GM21528 (cell line): ENCODE measurements at regions not wholly inside any gene's neighbourhood (a gene's known extent, or its start where the extent isn't known, plus 50 kb on each side); places are given as distances from the start of the nearest gene placed in this dataset.
"Not testable (repeated sequence)": the region's sequence is repeated elsewhere in the genome, so short reads cannot be mapped to it uniquely, and the experiment has no call there.

Experiments used
- ATAC-seq: cut with Tn5 transposase; IDR thresholded peaks from one replicate; pipeline ENCODE4 v1.9.1; 2021; ENCODE audit warnings: mild to moderate bottlenecking, moderate library complexity; ENCODE audit not compliant: unreplicated experiment, low FRiP score

DNA sequence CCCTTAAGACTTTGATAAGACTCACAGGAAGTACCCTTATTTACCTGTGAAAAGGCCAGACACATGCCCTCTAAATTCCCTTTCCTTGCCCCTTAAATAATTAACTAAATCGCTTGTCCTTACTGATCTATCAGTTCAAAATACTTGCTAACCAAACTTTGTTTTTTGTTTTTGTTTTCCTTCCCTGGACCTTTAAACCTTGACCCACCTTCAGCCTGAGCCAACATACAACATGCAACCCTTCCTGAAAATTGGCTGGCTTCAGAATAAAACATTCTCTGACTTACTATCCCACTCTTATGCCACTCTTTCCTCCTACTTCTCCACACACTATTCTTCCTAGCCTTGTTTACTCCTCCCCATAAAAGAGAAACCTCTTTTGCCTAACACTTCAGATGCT is 448.1 kb upstream of the TRAM1L1 start:
- no peak for ATAC-seq

DNA sequence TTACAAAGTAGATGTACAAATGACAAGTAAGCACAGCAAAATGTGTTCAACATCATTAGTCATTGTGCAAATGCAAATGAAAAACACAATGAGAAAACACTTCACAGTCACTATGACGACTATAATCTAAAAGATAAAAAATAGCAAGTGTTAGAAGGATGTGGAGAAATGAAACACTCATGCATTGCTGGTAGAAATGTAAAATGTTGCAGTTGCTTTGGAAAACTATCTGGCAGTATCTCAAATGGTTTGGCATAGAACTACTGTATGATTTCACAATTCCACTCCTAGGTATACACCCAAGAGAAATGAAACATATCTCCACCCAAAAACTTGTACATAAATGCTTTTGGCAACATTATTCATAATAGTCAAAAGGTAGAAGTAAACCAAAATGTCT is 459.7 kb upstream of the TRAM1L1 start:
- ATAC-seq: no peak

DNA sequence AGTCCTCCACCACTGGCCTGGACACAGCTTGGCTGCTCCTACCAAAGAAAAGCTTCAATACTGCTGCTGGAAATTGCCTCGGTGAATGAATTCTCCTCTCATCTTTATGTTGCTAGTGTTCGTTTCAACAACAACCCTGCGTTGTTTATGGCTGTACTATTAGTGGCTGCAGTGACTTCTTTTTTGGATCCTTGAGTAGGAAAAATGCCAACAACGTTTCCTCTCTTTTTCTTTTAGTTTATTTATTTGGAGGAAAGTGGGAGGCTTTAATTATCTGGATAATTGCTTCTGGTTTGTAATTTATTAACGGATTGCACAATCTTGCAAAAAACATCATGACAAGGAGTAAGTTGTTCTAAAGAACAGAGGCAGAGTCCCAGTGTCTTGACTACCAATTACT is 464.1 kb upstream of the TRAM1L1 start:
- no peak for ATAC-seq

DNA sequence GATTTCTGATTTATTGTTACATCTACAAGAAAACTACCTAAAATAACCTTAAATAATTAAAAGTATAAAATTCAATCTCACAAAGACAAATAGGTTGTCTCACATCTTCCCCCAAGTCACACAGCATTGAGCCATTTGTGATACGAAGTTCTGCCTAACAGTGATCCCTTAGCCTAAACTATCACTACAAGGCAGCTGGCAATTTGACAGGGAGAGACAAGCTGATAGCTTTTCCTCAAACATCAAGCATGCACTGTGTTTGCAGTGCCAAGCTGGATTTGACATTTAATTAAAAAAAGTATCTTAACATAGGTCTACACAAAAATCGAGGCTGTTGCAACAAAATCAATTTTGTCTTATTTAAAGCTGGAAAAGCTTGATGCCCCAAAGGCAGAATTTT is 464.7 kb upstream of the TRAM1L1 start:
- no peak for ATAC-seq

DNA sequence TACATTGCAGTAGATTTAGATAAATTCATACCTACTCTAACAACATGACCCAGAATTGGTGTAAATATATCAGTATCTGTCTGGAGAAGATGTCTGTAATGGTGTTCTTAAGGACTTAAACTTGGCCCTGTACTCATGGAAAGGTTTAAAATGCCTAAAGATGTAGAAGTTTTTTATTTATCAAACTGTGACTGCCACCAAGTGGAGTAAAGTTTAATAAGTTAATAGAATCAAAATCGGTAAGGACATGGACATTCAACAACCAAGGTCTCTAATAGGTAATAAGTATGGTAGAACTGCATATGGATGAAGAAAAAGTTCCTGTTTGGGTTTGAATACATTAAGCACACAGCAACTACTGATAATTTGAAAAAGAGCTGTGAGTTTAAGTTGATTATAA is 474.0 kb upstream of the NDST3 start:
- no peak for ATAC-seq

DNA sequence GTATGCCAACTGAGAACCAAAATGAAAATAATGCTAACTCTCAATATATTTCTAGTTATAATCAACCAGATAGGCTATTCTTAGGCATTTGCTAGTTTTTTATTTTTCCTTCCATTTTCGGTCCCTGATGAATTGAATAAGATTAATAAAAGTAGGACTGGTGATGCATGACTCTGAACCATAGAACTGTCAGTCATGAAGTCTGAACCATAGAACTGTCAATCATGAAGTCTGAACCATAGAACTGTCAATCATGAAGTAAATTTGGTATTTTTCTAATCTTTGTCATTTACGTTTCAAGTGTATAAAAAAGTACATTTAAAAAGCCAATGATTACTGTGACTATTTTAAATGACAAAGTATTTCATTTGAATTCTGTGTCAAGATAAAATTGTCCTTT is 460.2 kb upstream of the NDST3 start:
- ATAC-seq: no peak

DNA sequence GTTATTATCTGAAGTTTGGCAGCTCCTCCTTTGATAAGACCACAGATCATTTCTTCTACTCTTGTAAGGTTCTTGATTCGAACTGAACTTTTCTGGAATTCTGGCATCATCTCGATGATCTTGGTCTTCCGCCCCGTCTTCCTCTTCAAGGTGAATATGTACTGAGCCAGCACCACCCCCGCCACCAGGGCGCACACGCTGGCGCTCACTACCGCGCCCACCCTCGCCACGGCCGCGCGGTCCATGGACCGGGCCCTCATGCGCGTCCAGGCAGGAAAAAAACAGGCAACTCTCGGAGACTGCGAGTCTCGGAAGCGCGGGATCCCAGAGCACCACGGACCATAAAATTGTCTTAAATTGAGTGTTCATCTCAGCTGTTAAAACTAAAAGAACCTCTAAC is 458.4 kb upstream of the NDST3 start:
- no peak for ATAC-seq

DNA sequence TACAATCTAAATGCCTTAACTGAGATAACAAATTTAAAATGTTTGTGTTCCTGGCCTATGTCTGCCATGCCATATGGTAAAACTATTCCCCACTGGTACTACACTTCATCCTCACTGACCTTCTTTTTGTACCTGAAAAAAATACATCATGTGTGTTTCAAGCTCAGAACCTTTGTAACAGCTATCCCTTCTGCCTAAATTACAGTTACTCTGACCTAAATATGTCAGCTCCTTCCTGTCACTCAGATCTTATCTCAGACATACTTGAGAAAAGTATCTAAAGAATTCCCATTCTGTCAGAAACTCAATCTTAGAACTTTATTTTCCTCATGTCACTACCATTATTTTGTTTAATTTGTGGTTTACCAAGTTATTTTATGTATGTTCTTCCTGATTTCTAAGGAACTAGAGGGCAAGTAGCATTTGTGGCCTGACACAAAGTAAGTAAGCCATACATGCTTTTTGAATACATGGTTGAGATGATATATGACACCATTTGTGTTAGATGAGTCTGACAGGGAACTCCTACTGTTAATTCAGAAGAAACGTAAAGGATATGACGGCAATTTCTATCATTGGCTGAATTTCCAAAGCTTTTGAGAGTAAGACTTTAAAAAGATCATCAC is 456.5 kb upstream of the NDST3 start:
- ATAC-seq: no peak

DNA sequence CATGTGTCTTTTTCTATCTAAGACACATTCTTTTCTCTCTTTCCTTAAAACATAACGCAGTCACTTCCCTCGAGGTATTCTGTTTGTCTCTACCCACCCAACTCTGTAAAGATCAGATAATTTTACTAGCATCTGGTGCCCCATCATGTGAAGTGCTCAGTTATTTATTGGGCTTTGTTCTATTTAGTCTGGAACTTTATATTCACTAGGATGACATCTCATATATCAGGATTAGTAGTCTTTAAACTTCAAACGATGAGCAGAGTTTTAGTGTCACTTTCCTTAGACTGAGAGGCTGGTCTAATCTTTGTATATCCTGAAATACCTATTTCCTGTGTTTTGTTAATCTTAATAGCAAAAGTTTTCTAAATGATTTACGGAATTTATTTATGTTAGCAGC is 445.5 kb upstream of the NDST3 start:
- no peak for ATAC-seq

DNA sequence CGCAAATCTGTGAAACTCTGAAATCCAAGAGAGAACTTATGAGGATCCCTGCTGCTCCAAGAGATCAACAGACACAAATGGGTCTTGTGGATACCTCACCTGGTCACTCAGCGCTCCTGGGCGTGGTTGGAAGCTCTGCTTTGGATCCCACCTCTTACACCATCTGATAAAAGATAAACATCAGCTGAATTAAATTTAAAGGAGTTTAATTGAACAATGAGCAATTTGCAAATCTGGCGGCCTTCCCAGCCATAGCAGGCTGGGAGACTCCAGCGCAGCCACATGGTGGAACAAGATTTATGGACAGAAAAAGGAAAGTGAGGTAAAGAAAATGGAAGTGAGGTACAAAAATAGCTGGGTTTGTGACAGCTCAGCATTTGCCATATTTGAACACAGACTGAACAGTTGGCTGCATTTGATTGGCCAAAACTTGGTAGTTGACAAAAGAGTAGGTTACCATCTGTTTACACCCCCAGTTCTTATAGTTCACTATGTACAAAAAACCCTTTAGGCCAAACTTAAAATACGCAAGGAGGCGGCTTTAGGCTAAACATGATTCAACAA is 437.3 kb upstream of the NDST3 start:
- no peak for ATAC-seq

DNA sequence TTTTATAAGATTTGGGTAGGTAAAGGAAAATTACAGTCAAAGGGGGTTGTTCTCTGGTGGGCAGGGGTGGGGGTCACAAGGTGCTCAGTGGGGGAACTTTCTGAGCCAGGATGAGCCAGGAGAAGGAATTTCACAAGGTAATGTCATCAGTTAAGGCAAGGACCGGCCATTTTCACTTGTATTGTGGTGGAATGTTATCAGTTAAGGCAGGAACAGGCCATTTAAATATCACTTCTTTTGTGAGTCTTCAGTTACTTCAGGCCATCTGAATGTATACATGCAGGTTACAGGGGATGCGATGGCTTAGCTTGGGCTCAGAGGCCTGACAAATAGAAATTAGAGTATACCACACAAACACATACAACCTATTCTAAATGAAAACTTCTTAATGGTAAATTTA is 434.9 kb upstream of the NDST3 start:
- not testable (repeated sequence) for ATAC-seq

DNA sequence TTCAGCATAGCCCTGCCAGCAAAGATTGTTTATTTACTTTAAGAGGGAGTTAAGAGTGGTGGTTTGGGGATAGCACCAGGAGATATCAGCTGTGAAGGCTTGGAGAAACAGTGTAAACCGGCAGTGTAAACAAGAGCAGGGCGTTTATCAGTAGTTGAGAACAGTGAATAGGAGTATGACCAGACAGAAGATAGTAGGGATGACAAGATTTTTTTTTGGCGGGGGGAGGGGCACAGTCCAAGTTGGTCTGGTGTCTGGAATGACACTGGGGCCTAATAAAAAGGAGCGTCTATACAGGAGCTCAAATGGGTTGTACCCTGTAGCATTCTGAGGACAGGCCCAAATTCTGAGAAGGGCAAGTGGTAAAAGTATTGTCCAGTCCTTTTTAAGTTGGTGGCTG is 433.4 kb upstream of the NDST3 start:
- not testable (repeated sequence) for ATAC-seq

DNA sequence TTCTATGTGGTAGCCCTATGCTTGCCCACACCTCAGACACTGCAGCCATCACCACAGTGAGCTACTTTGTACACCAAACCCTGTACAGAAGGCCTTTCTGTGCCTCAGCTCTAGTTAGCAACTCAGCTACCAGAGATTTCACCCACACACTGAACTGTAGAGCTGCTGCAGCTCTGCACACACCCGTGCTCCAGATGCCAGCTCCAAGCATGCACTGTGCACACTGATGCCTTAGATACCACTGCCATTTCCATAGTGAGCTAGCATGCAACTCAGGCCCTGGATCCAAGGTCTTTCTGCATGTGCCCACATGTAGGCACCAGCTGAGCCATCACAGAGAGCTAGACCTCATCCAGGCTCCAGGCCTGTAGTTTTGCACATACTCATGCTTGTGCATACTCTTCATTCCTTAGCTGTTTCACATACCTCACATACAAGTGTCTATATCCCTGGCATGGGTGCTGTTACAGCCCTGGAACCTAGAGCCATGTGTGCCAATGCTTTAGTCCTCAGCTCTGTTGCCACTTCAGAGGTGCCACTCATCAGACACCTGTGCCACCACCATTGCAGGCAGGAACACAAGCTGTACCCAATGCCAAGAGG is 423.5 kb upstream of the NDST3 start:
- ATAC-seq: no peak

DNA sequence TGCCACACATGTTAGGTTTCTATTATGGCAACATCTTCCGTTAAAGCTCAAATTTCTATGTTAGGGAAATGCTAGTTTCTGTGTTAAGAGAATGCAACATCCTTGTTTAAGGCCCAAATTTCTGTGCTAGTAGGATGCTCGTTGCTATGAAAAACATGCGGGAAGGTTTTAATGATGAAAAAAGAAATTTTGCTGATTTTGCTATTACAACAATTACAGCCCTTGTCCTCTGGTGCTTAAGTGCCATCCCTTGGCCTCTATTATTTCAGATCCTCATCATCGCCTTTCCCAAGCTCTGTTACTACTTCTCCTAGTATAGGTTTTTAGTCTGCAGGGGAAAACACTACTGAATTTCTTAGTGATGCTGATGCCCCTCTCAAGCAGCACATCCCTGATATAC is 412.6 kb upstream of the NDST3 start:
- no peak for ATAC-seq

DNA sequence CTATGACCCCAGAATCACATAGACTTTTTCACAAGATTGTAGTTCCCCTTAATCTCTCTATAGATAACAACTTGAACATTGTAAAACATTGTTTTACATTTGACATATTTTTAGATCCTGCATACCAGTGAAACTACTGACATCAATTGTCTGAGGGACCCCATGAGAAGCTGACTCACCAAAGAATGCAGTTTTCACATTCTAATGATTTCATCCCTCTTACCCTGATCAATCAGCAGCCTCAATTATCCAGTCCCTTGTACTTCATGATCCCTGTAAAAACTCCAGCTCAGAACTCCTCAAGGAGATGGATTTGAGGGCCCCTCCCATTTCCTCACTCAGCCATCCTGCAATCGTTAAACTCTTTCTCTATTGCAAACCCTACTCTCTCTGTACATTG is 411.0 kb upstream of the NDST3 start:
- ATAC-seq: no peak

DNA sequence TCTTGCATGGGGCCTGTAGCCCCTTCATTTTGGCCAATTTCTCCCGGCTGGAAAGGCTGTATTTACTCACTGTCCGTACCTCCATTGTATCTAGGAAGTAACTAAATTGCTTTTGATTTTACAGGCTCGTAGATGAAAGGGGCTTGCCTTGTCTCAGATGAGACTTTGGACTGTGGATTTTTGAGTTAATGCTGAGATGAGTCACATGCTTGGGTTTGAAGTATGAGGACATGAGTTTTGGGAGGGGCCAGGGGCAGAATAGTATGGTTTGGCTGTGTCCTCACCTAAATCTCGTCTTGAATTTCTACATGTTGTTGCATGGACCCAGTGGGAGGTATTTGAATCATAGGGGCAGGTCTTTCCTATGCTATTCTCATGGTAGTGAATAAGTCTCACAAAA is 407.6 kb upstream of the NDST3 start:
- no peak for ATAC-seq

DNA sequence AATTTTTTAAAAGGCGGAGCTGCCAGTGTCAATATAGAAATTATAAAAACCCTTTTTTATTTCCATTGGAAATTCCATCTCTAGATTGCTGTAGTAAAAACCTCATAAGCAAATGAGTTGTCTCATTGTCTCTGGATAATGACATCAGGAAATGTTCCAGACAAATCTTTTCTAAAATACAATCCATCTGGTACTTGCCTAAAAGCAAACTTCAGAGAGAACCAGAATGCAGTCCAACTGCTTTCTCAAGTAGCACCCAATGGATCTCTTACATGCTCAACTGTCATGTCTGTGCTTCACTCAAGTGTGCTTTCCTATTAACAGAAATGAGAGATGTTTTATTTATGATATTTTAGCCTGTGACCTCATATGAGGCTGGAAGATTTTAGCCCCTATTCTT is 399.6 kb upstream of the NDST3 start:
- ATAC-seq: no peak

DNA sequence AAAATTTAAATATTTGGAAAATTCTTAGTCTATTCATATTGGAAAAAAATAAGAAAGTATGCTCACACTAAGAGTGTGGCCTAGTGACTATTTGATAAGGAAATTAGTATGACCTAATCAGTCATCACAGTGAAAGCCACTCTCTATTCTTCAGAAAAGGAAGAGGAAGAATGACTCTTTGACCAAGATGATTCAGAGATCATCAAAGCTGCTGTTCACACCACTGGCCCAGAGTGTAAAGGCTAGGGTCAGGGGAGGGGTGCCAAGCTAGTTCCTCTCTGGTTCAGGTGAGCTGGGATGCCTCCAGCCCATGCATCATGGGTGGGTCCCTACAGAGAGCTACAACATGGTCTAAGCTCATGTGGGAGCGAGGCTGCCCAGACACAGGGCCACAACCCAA is 396.9 kb upstream of the NDST3 start:
- ATAC-seq: no peak

DNA sequence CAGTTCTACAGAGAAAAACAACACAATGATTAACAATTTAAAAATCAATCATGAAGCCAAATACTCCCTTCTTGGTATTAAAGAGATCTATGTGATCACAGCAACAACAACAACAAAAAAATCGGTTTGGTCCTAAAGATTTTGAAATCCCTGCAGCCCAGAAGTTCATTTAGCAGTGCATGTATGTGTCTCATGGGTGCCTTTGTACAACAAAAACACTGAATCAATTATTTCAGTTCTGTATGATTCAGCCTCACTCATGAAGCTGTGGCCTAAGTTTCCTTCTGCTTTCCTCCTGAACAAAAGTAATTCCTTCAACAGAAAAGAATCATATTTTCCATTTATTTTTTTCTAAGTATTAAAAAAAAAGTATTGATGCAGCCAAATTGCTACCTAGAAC is 393.4 kb upstream of the NDST3 start:
- no peak for ATAC-seq

DNA sequence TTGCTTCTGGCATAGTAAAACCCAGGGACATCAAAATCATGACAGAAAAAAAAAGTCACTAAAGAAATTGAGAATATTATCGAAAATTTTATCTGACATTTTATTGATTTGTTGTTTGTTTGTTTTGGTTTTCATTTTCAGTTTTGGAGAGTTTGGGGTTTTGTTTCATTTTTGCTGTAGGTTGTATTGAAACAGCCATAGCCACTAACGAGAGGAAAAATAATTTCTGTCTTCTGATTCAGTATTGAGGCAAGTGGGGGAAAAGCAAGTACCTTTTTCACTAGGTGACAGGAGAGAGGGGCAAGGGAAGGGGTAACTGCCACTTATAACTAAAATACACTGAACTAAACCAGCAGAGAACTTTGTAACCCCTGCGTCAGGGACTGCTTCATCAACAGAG is 392.8 kb upstream of the NDST3 start:
- ATAC-seq: no peak

DNA sequence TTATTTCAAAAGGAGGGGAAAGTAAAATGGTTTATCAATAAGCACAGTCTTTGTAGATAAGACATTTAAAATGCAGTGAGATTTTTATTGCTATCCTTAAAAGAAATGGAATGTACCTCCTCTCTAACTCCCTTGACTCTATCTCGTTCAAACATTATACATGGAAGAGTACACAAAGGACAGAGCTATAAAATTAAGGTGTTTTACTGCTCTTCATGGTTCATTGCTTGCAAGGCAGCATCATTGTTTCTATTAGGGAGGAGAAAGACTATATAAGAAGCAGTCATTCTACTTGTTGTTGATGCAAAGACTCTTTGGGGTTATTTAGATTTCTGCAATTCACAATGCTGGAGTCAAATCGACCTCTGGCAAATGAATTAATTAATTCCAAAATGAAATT is 380.2 kb upstream of the NDST3 start:
- ATAC-seq: no peak

DNA sequence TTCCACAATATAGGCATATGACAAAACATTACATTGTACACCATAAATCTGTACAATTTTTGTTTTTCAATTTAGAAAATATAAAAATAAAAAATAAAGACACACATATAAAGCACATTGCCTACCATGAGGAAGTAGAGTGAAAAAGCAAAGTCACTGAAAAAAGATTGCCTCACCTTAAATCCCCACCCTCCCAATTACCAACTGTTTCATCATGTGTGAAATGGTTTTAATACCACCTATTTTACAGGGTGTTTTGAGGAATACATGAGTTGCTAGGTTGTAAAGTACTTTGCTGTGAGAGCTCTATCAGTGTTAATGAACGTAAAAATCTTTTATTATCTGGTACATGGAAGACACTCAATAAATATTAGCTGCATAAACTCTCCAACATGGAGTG is 373.6 kb upstream of the NDST3 start:
- no peak for ATAC-seq
